ENCODE measurements at regions not wholly inside any gene's neighbourhood (a gene's known extent, or its start where the extent isn't known, plus 50 kb on each side); places are given as distances from the start of the nearest gene placed in this dataset.
"Not testable (repeated sequence)": the region's sequence is repeated elsewhere in the genome, so short reads cannot be mapped to it uniquely, and the experiment has no call there.

- DNase-seq, result no peak
Observed at GRCh38 chr9:126057121-126057825, 269.4 kb upstream of the MVB12B start.

GRCh38 chr9:126058011-126058531 lies 268.6 kb upstream of the MVB12B start:
- no peak for DNase-seq

GRCh38 chr9:126058591-126058990 lies 268.0 kb upstream of the MVB12B start:
- no peak for DNase-seq

GRCh38 chr9:126061575-126061974 lies 265.1 kb upstream of the MVB12B start:
- DNase-seq, result no peak

GRCh38 chr9:126062158-126062886 lies 264.3 kb upstream of the MVB12B start:
- no peak for DNase-seq

GRCh38 chr9:126063326-126063725 lies 263.3 kb upstream of the MVB12B start:
- DNase-seq, result no peak

GRCh38 chr9:126066131-126066530 lies 260.5 kb upstream of the MVB12B start:
- no peak for DNase-seq

- no peak for DNase-seq
Observed at GRCh38 chr9:126067031-126067734, 259.4 kb upstream of the MVB12B start.

GRCh38 chr9:126068534-126069230 lies 257.9 kb upstream of the MVB12B start:
- DNase-seq, result no peak

GRCh38 chr9:126069400-126069955 lies 257.2 kb upstream of the MVB12B start:
- no peak for DNase-seq

GRCh38 chr9:126070058-126070655 lies 256.5 kb upstream of the MVB12B start:
- DNase-seq, result no peak

- DNase-seq, result no peak
Observed at GRCh38 chr9:126071076-126071750, 255.4 kb upstream of the MVB12B start.

GRCh38 chr9:126077656-126078055 lies 249.0 kb upstream of the MVB12B start:
- not testable (repeated sequence) for DNase-seq

GRCh38 chr9:126080641-126081040 lies 246.0 kb upstream of the MVB12B start:
- DNase-seq, result no peak

GRCh38 chr9:126081746-126082145 lies 244.9 kb upstream of the MVB12B start:
- DNase-seq, result no peak

- no peak for DNase-seq
Observed at GRCh38 chr9:126084008-126084407, 242.6 kb upstream of the MVB12B start.

- no peak for DNase-seq
Observed at GRCh38 chr9:126084696-126085095, 241.9 kb upstream of the MVB12B start.

GRCh38 chr9:126085170-126085569 lies 241.5 kb upstream of the MVB12B start:
- no peak for DNase-seq

GRCh38 chr9:126088336-126088735 lies 238.3 kb upstream of the MVB12B start:
- DNase-seq, result no peak

- DNase-seq, result no peak
Observed at GRCh38 chr9:126089789-126090188, 236.8 kb upstream of the MVB12B start.

- DNase-seq, result no peak
Observed at GRCh38 chr9:126093771-126094170, 232.9 kb upstream of the MVB12B start.

Data from kidney glomerular epithelial cell (primary cell).